ENCODE measurements at regions not wholly inside any gene's neighbourhood (a gene's known extent, or its start where the extent isn't known, plus 50 kb on each side); places are given as distances from the start of the nearest gene placed in this dataset.

- ChIA-PET CTCF (no interaction called here), POLR2A (no interaction called here)
- TF ChIP-seq JUNB (IDR thresholded peaks at IDR 0.05) (no peak), POLR2AphosphoS2 (conservative IDR thresholded peaks at IDR 0.05; ENCODE audit: low read length) (no peak), ZFP36 (IDR thresholded peaks at IDR 0.05; ENCODE audit: borderline replicate concordance, partially characterized antibody) (no peak)
- no peaks in the 10 kb centered on the region for H3K4me1 ChIP-seq
- no peak overlapping the region for H3K4me2 ChIP-seq
- no peak overlapping the region for H3K4me3 ChIP-seq
- no peak for DNase-seq (ENCODE audit: low read depth in 1 of 2, low spot score in 1 of 2)
- no peak overlapping the region for H3K27ac ChIP-seq
- FAIRE-seq: no peak
- H3K9me3 ChIP-seq: no peaks in the 10 kb centered on the region
- WGBS (ENCODE audit: missing lambda C conversion rate): 82% methylated on average over 1 of the region's 1 CpG
- ATAC-seq: no peak
Observed at GRCh38 chr5:118545470-118545869, 442.9 kb downstream of the DTWD2 start.

DNA sequence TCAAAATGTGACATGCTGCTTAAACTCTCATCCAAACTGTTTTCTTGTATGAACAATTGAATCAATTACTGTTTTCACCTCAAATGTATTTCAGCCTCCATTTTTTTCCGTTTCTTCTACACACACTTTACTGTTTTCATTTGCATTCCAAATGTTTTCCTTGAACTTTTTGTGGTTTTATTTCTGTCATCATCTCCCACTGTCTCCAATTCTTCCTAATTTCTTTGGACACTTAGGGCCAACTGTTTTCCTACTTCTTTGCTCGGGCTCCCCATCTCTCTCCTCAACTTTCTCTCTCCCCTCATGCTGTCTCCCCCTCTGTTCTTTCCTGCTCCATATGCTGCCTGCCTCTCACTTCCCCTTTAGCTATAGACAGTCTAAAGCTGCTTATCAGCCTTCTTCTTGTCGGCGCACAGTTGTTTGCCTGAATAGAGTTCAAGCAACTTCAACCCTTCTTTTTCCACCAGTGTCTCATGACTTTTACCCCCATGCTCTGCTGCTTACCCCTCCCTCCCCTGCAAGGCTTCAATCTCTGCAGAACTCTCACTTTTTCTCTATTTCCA lies 443.4 kb downstream of the DTWD2 start:
- Histone ChIP-seq H3K4me2 (no peak overlapping the region), H3K4me1 (no peaks in the 10 kb centered on the region), H3K27ac (no peak overlapping the region), H3K4me3 (no peak overlapping the region), H3K9me3 (no peaks in the 10 kb centered on the region)
- TF ChIP-seq HES2 (IDR thresholded peaks at IDR 0.05) (no peak), EHMT2 (IDR thresholded peaks at IDR 0.05; ENCODE audit: low read depth) (no peak), RAD21 (conservative IDR thresholded peaks at IDR 0.05 in 1 of 2, IDR thresholded peaks at IDR 0.05 in 1 of 2) (no peak), FOXS1 (CRISPR knock-in tag; IDR thresholded peaks at IDR 0.05) (no peak), TP53 (CRISPR knock-in tag; IDR thresholded peaks at IDR 0.05) (no peak), CTCF (IDR thresholded peaks at IDR 0.05) (no peak), ESRRA (IDR thresholded peaks at IDR 0.05; ENCODE audit: borderline replicate concordance, low read length) (no peak), MYC (IDR thresholded peaks at IDR 0.05; ENCODE audit: borderline replicate concordance, low read length) (no peak)
- TF ChIP-seq, protein P1, sequence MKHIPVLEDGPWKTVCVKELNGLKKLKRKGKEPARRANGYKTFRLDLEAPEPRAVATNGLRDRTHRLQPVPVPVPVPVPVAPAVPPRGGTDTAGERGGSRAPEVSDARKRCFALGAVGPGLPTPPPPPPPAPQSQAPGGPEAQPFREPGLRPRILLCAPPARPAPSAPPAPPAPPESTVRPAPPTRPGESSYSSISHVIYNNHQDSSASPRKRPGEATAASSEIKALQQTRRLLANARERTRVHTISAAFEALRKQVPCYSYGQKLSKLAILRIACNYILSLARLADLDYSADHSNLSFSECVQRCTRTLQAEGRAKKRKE (CRISPR knock-in tag; IDR thresholded peaks at IDR 0.05; ENCODE audit: low read depth): no peak
- no peak for ATAC-seq
- CTCF ChIA-PET: no interaction called here
- no peak for DNase-seq (ENCODE audit: low read depth in 1 of 2, low spot score in 1 of 2)
- FAIRE-seq: no peak
- 29% methylated on average over 4 of the region's 4 CpGs for WGBS (ENCODE audit: missing lambda C conversion rate)
- POLR2A ChIA-PET: no interaction called here

DNA sequence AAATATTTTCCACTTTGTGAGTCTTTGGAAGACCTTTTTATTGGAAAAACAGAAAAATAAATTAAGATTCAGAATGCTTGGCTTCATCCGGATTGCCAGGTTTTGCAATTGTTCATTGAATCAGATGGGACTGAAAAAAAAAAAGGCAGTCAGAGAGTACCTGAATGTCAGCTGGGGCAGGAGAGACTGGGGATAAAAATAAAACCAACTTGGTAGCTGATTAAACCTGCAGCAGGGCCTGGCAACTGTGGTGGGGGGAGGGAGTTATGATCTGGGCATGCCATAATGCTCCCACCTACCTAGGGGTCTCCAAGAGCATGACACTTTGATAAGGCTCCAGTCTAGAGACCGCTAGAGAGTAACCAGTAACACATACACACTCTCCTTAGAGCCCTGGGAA lies 454.4 kb downstream of the DTWD2 start:
- WGBS (ENCODE audit: missing lambda C conversion rate): 3% methylated on average over 2 of the region's 2 CpGs
- H3K27ac ChIP-seq: no peak overlapping the region
- CTCF ChIA-PET: no interaction called here

DNA sequence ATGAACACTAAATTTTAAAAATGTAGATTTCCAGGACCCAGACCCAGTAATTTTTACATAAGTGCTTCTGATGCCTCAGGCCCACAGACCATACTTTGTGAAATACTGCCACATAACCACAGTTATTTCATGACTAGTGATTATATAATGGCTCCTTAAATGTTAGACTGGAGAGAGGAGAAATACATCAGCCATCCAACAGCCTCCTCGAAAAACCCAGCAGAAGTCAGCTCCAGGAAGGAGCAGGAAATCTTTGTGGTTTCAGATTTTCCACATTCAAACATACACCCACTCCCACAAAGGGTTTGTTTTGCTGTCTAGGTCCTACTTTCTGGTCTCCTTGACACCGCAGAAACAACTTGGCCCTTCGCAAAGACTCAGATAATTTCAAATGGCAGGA lies 455.2 kb downstream of the DTWD2 start:
- 12% methylated on average over 3 of the region's 3 CpGs for WGBS (ENCODE audit: missing lambda C conversion rate)
- FAIRE-seq (no peak), DNase-seq (ENCODE audit: low read depth in 1 of 2, low spot score in 1 of 2) (no peak), ATAC-seq (no peak)
- ChIA-PET CTCF (no interaction called here), POLR2A (no interaction called here)
- Histone ChIP-seq H3K4me3 (no peak overlapping the region), H3K9me3 (no peaks in the 10 kb centered on the region), H3K27ac (no peak overlapping the region), H3K4me2 (no peak overlapping the region), H3K4me1 (no peaks in the 10 kb centered on the region)
- no peak for TF ChIP-seq SMC3 (IDR thresholded peaks at IDR 0.05)
- TF ChIP-seq CBX8 (IDR thresholded peaks at IDR 0.05): no peak
- no peak for TF ChIP-seq MAFK (IDR thresholded peaks at IDR 0.05; ENCODE audit: partially characterized antibody)
- no peak for TF ChIP-seq PBX3 (IDR thresholded peaks at IDR 0.05)
- no peak for TF ChIP-seq KDM1A (IDR thresholded peaks at IDR 0.05; ENCODE audit: low read depth)
- no peak for TF ChIP-seq HDAC2 (IDR thresholded peaks at IDR 0.05)
- no peak for TF ChIP-seq EHMT2 (IDR thresholded peaks at IDR 0.05; ENCODE audit: low read depth)
- TF ChIP-seq TFCP2L1 (CRISPR knock-in tag; IDR thresholded peaks at IDR 0.05): no peak
- TF ChIP-seq POLR2A (IDR thresholded peaks at IDR 0.05; ENCODE audit: low read length): no peak
- TF ChIP-seq RAD21 (conservative IDR thresholded peaks at IDR 0.05 in 1 of 2, IDR thresholded peaks at IDR 0.05 in 1 of 2): no peak
- no peak for TF ChIP-seq CBX2 (IDR thresholded peaks at IDR 0.05; ENCODE audit: borderline replicate concordance, low read depth)
- TF ChIP-seq PHF8 (IDR thresholded peaks at IDR 0.05; ENCODE audit: borderline replicate concordance, low read depth): no peak
- TF ChIP-seq NPAS2 (CRISPR knock-in tag; IDR thresholded peaks at IDR 0.05; ENCODE audit: borderline replicate concordance): no peak
- TF ChIP-seq MAX (IDR thresholded peaks at IDR 0.05): no peak
- no peak for TF ChIP-seq USF2 (IDR thresholded peaks at IDR 0.05)
- TF ChIP-seq FOXS1 (CRISPR knock-in tag; IDR thresholded peaks at IDR 0.05): no peak

More for the DNA sequence above, 454.4 kb downstream of the DTWD2 start:
- DNase-seq (ENCODE audit: low read depth in 1 of 2, low spot score in 1 of 2) (no peak), FAIRE-seq (no peak), ATAC-seq (no peak)
- Histone ChIP-seq H3K4me3 (no peak overlapping the region), H3K4me1 (no peaks in the 10 kb centered on the region), H3K9me3 (no peaks in the 10 kb centered on the region), H3K4me2 (no peak overlapping the region)
- POLR2A ChIA-PET: no interaction called here
- TF ChIP-seq MYC (IDR thresholded peaks at IDR 0.05; ENCODE audit: borderline replicate concordance, low read length): no peak
- TF ChIP-seq, protein P1 (CRISPR knock-in tag; IDR thresholded peaks at IDR 0.05; ENCODE audit: low read depth): no peak
